GM19328 (cell line): ENCODE measurements at regions not wholly inside any gene's neighbourhood (a gene's known extent, or its start where the extent isn't known, plus 50 kb on each side); places are given as distances from the start of the nearest gene placed in this dataset.
A peak's percentile ranks its signal among the peaks of the same experiment; 100 is the strongest.
"Not testable (repeated sequence)": the region's sequence is repeated elsewhere in the genome, so short reads cannot be mapped to it uniquely, and the experiment has no call there.

Source experiments
- ATAC-seq: cut with Tn5 transposase; IDR thresholded peaks from one replicate; pipeline ENCODE4 v1.9.1; 2021; ENCODE audit warnings: mild to moderate bottlenecking, moderate library complexity; ENCODE audit not compliant: unreplicated experiment

DNA sequence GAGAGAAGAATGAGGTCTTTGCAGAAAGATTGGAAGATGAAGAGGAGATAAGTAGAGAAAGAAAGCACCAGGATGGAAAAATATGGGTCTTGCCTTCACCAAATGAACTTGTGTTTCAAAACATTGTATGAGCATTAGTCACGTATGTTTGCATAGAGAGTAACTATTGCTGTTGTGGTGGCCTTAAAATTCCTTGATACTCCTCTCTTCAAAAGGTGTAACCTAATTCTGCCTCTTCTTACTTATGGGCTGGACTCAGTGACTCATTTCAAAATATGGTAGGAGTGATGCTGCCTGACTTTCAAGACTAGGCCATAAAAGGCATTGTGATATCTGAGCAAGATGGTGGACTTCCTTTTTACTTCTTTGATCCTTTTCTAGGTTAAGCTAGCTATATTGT lies 228.7 kb upstream of the ZNF385D start:
- ATAC-seq: no peak

DNA sequence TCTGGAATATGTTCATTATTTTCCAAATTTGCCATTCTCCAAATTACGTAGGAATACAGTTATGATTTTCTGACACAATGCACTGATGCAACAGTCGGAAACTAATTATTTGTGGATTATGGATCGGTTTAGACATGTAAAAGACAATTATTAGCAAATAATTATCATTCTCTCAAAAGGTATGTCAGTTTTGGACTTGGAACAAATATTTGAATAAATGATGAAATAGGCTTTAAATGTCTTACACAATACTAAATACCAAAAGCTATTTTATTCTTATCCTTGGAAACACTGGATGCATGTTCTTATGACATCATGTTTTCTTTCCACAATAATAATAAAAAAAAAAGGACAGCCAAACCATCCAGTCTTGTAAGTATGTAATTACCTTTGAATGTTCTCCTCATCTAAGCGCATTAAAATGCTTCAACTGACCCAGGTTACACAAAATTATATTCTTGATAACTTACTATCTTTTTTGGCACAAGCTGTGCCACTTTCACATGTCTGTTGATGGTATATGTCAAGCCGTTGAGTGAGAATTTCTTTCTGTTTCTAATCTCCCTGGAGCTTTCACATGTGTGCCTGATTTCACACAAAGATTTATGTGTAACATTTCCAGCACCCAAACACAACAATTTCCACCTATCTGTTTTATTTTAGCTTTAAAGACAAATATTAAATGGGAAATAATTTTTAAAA lies 238.5 kb upstream of the ZNF385D start:
- ATAC-seq: no peak

DNA sequence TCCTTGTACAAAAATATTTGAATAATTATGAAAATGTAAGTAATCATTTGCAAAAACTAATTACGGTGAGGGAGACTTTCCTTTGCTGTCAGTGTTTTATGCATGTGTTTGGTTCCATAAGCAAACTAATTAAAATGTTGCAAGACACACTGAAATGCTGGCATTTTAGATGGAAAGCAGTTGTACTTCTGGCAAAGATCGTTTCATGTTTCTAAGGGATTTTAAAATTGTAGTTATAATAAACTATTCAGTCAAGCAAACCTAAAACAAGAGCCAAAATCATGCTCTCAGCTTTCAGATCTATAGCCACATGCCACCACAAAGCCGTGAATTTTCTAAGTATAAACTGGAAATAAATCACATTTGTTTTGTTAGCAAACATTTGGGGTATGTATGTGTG lies 240.1 kb upstream of the ZNF385D start:
- no peak for ATAC-seq

DNA sequence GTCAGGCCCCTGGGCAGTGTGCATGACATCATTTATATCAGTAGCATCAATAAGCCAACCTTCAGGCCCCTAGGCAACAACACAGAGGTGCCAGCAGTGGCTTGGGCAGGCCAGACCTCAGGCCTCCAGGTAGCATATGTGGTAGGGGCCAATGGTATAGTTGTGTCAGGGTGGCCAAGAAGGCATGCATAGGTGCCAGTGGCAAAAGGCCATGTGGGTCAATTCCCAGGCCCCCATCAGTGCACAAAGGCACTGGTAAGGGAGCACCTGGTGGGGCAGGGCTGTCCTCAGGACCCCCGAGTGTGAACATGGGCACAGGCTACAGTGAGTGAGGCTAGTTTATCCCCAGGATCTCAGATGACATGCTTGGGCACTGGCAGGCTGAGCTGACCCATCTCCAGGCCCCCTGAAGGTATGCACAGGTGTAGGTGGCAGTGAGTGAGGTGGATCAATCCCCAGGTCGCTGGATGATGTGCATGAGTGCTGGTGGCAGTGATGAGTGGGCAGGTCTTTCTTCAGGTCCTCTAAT lies 244.1 kb upstream of the ZNF385D start:
- ATAC-seq: no peak

DNA sequence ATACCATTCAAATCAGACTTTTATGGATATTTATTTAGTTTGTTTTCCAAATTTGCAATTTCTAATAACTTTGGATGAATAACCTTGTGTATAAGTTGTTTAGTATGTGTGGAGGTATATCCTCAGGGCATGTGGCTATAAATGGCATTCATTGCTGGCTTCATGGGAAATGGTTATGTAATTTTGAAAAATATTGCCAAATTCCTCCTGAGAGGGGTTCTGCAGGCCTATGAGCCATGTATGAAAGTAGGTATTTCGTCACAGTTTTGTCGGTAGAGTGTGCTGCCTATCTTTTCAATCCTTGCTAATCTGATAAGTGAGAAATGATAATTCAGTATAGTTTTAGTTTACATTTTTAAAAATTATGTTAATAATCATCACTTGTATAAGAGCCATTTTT lies 256.4 kb upstream of the ZNF385D start:
- no peak for ATAC-seq

- ATAC-seq: no peak
Measured at GRCh38 chr3:22010997-22011396, 260.0 kb upstream of the ZNF385D start.

DNA sequence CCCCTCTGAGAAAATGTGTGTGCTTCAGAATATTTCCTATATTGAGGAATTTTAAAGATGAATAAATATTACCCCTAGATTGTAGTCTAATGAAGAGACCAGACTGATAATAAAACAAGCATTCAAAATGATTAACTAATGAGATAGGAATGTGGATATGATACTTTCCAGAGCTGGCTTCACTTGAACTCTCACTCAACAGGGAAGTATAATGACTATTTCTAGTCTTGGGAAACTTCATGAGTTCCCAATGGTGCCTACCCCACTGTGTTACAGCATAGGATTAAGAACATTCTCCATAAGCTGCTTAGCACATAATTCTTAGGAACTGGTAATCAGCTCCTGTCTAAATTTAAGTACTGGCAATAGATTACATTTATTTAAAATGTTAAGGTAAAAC lies 261.5 kb upstream of the ZNF385D start:
- ATAC-seq: no peak

DNA sequence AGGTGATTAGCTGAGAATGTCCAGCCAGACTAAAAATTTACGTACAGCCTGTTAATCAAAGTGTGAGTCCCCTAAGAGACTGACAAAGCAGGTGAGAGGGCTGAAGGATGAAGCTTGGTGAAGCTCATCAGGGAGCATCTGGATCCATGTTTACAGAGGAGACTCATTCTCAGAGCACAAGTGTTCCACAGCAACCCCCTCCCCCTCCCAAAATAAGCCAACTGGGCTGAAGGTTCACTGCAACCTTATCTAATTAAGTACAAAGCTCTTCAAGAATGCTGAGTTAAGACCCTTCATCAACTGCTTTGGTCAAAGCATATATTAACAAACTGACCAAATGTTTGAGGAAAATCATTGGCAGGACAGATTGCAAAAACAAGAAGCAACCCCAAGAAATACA lies 262.6 kb upstream of the ZNF385D start:
- ATAC-seq: no peak

DNA sequence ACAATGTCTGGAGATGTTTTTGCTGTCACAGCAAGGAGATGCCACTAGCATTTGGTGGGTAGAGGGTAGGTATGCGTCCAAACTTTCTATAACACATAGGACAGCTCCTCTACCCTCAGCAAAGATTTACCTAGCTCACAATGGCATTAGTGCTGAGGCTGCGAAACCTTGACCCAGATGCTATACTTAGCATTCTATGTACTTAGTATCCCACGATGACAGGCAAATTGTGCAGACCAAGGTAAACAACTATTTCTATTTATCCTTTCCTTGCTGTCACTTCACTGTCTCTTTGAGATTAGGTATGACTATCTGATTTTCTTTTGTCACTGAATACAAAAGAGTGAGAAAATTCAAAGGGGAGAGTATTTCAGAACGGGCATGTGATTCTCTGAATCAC lies 265.2 kb upstream of the ZNF385D start:
- no peak for ATAC-seq

- ATAC-seq: not testable (repeated sequence)
Measured at GRCh38 chr3:22024638-22025037, 273.6 kb upstream of the ZNF385D start.

DNA sequence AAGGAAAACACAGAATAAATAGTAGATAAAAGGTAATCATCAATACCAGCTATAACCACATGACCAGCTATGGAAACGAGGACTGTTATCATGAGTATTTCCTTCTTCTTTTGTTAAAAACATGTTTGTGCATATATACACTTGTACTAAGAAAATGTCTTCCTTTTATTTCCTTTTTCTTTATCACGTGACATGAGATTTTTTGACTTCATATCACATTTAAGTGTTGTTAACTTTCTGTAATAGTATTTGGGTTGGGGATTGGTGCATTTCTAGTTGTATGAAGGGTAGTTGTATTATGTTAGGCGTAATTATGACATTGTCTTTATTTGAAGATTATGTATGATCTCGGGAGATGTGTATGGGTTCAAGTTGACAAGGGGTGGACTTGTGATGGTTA lies 278.5 kb upstream of the ZNF385D start:
- ATAC-seq: no peak

DNA sequence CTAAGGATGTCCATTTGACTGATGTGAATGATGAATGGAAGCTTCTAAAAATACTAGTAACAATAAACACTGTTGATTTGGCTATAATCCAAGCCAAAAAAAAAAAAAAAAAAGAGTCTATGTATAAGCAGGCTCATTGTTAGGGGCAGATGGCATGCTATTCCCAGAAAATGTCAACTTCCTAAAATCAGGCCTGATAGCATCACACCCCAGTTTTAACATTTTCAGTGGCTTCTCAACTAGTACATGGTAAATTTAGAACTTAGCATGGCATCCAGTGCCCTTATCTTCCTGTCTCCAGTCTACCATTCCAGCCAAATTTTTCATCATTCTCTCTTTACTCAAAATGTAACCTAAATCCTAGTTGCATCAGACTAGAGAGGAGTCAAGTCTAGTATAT lies 288.2 kb upstream of the ZNF385D start:
- ATAC-seq: no peak

DNA sequence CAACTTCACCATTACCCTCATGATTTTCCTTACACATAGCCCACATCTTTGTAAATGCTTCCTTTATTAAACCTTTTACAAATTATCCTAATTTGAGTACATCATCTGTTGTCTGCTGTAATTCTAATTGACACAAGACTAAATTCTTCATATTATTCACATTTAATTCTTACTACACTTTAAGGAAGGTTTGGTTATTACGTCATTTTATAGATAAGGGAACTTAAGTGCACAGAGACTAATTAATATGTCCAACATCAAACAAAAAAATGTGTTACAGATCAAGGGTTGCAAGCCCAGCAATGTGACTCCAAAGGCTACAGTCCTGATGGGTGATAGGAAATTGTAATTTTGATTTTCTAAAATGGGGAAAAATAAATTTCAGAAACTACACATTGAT lies 289.1 kb upstream of the ZNF385D start:
- no peak for ATAC-seq

GRCh38 chr3:22045882-22046281 lies 294.9 kb upstream of the ZNF385D start:
- no peak for ATAC-seq

DNA sequence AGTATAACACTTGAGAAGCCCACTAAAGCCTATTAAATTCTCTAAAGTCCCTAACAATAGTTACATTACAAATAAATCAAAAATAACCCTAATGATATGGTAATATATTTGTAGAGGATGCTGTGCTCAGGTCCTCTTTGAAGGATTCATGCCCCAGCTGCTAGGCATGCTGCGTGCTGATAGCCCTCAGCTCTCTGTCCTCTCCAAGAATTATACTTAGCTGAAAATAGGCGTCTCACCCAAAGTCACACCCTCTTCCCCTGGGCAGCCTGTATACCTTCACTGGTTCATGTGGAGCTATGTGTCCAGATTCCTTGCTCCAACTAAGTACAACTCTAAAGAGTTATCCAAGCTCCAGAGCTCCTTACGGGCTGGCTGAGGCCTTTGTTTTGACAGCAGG lies 312.5 kb upstream of the ZNF385D start:
- ATAC-seq: no peak

GRCh38 chr3:22068619-22069018 lies 317.6 kb upstream of the ZNF385D start:
- ATAC-seq: no peak

GRCh38 chr3:22088204-22088603 lies 337.2 kb upstream of the ZNF385D start:
- no peak for ATAC-seq

- peak; percentile 84 for ATAC-seq
Measured at GRCh38 chr3:22089284-22089683, 338.3 kb upstream of the ZNF385D start.

DNA sequence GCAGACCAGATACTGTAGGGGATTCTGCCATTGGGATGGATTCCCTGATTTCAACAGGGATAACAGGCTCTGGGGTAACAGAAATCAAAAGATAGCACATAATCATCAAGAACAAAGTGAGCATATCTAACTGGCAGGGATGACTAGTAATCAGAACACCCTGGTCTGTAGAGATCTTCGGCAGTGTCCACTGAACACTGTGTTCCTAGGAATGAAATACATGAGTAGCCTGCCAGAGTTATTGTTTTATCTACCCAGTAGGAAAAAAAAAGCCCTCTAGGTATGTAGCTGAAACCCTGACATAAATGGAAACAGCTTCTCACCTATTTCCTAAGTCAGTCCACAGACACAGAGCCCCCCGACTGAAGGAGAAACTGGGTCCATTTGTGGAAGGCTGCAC lies 340.3 kb upstream of the ZNF385D start:
- ATAC-seq: no peak

- ATAC-seq: no peak
Measured at GRCh38 chr3:22098021-22098420, 347.0 kb upstream of the ZNF385D start.

GRCh38 chr3:22101351-22101750 lies 350.3 kb upstream of the ZNF385D start:
- no peak for ATAC-seq

DNA sequence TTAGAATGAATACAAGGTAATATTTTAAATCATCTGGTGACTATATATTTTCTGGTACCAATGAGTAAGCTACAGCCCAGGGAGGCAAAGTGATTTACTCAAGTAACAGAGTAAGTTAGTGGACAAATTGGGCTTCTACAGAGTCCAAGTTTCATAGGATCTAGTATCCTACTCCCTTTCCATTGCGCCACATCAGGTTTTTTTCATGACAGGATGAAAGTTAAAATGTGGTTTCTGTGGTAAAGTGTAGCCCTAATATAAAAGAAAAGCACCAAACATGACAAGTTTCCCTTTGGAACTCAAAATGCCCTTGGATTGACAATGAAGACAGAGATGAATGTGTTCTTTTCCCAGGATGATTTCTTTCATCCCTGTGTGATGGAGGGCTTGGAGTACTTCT lies 350.8 kb upstream of the ZNF385D start:
- ATAC-seq: no peak

- ATAC-seq: no peak
Measured at GRCh38 chr3:22103423-22103822, 352.4 kb upstream of the ZNF385D start.
